ENCODE measurements at regions not wholly inside any gene's neighbourhood (a gene's known extent, or its start where the extent isn't known, plus 50 kb on each side); places are given as distances from the start of the nearest gene placed in this dataset.

- no peak for TF ChIP-seq ESRRG (CRISPR knock-in tag; IDR thresholded peaks at IDR 0.05)
- TF ChIP-seq CSRNP3 (CRISPR knock-in tag; IDR thresholded peaks at IDR 0.05), result no peak
- no peak for ATAC-seq
Measured at GRCh38 chr15:98513428-98513986, 134.8 kb upstream of the IGF1R start.

- TF ChIP-seq OSR1 (CRISPR knock-in tag; IDR thresholded peaks at IDR 0.05), result no peak
- TF ChIP-seq POU6F1 (CRISPR knock-in tag; IDR thresholded peaks at IDR 0.05; ENCODE audit: borderline replicate concordance, low read depth), result no peak
- no peak for TF ChIP-seq ARNTL (CRISPR knock-in tag; IDR thresholded peaks at IDR 0.05; ENCODE audit: borderline replicate concordance, low read depth)
- no peak for TF ChIP-seq ZFP3 (CRISPR knock-in tag; IDR thresholded peaks at IDR 0.05)
- TF ChIP-seq TCF4 (CRISPR knock-in tag; IDR thresholded peaks at IDR 0.05; ENCODE audit: borderline replicate concordance), result no peak
- no peak for TF ChIP-seq ZNF70 (CRISPR knock-in tag; IDR thresholded peaks at IDR 0.05)
- no peak for TF ChIP-seq GLIS3 (CRISPR knock-in tag; IDR thresholded peaks at IDR 0.05)
- no peak for TF ChIP-seq ESRRG (CRISPR knock-in tag; IDR thresholded peaks at IDR 0.05)
- TF ChIP-seq CSDC2 (CRISPR knock-in tag; IDR thresholded peaks at IDR 0.05), result no peak
- TF ChIP-seq, protein P1, sequence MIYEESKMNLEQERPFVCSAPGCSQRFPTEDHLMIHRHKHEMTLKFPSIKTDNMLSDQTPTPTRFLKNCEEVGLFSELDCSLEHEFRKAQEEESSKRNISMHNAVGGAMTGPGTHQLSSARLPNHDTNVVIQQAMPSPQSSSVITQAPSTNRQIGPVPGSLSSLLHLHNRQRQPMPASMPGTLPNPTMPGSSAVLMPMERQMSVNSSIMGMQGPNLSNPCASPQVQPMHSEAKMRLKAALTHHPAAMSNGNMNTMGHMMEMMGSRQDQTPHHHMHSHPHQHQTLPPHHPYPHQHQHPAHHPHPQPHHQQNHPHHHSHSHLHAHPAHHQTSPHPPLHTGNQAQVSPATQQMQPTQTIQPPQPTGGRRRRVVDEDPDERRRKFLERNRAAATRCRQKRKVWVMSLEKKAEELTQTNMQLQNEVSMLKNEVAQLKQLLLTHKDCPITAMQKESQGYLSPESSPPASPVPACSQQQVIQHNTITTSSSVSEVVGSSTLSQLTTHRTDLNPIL (CRISPR knock-in tag; IDR thresholded peaks at IDR 0.05; ENCODE audit: low read depth), result no peak
- TF ChIP-seq RARB (CRISPR knock-in tag; IDR thresholded peaks at IDR 0.05), result no peak
- TF ChIP-seq, protein P2, sequence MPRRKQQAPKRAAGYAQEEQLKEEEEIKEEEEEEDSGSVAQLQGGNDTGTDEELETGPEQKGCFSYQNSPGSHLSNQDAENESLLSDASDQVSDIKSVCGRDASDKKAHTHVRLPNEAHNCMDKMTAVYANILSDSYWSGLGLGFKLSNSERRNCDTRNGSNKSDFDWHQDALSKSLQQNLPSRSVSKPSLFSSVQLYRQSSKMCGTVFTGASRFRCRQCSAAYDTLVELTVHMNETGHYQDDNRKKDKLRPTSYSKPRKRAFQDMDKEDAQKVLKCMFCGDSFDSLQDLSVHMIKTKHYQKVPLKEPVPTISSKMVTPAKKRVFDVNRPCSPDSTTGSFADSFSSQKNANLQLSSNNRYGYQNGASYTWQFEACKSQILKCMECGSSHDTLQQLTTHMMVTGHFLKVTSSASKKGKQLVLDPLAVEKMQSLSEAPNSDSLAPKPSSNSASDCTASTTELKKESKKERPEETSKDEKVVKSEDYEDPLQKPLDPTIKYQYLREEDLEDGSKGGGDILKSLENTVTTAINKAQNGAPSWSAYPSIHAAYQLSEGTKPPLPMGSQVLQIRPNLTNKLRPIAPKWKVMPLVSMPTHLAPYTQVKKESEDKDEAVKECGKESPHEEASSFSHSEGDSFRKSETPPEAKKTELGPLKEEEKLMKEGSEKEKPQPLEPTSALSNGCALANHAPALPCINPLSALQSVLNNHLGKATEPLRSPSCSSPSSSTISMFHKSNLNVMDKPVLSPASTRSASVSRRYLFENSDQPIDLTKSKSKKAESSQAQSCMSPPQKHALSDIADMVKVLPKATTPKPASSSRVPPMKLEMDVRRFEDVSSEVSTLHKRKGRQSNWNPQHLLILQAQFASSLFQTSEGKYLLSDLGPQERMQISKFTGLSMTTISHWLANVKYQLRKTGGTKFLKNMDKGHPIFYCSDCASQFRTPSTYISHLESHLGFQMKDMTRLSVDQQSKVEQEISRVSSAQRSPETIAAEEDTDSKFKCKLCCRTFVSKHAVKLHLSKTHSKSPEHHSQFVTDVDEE (CRISPR knock-in tag; IDR thresholded peaks at IDR 0.05), result no peak
Measured at GRCh38 chr15:98514034-98514622, 134.2 kb upstream of the IGF1R start.

DNA sequence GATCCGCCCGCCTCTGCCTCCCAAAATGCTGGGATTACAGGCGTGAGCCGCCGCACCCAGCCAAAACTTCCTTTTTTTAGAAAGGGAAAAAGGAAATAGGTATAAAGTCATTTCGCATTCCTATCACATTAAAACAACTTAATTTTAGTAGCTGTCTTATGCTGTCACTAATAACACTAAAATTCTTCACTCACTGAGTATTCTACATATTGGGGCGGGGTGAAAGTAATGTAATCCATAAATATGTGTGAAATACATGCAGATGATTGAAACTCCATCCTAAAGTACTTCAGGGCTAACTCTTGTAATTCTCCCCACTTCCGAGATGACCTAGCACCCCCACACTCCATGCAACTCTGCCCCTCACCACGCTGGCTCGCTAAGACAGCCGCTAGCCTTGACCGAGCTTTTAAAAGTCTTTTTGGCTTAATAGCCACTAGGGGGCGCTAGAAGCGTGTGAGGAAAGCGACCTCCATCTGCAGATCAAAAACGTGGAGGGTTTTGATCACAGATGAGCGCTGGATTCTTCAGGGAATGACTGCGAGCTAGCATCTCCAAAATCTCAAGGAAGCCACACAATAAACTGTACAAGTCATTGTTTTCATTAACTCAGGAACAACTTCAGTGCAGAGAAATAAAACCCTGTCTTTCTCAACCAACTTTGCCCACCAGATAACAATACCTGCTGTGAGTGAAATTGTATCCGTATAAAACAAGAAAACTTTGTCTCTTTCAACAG is 129.3 kb upstream of the IGF1R start:
- peak; percentile 98 for ATAC-seq
- no peak for TF ChIP-seq PPARA (CRISPR knock-in tag; IDR thresholded peaks at IDR 0.05; ENCODE audit: borderline replicate concordance)
- no peak for TF ChIP-seq TCF4 (CRISPR knock-in tag; IDR thresholded peaks at IDR 0.05; ENCODE audit: borderline replicate concordance)
- no peak for TF ChIP-seq BACH2 (CRISPR knock-in tag; IDR thresholded peaks at IDR 0.05; ENCODE audit: borderline replicate concordance)
- no peak for TF ChIP-seq OSR1 (CRISPR knock-in tag; IDR thresholded peaks at IDR 0.05)
- no peak for TF ChIP-seq ZFP3 (CRISPR knock-in tag; IDR thresholded peaks at IDR 0.05)
- TF ChIP-seq CSDC2 (CRISPR knock-in tag; IDR thresholded peaks at IDR 0.05), result no peak
- TF ChIP-seq TOX (CRISPR knock-in tag; IDR thresholded peaks at IDR 0.05; ENCODE audit: borderline replicate concordance), result no peak
- TF ChIP-seq PATZ1 (CRISPR knock-in tag; IDR thresholded peaks at IDR 0.05; ENCODE audit: borderline replicate concordance), result no peak
- no peak for TF ChIP-seq ZFP30 (CRISPR knock-in tag; IDR thresholded peaks at IDR 0.05)
- TF ChIP-seq CSRNP3 (CRISPR knock-in tag; IDR thresholded peaks at IDR 0.05), result no peak
- no peak for TF ChIP-seq ZC3H10 (CRISPR knock-in tag; IDR thresholded peaks at IDR 0.05)
- no peak for TF ChIP-seq SNAI2 (CRISPR knock-in tag; IDR thresholded peaks at IDR 0.05)
- TF ChIP-seq GLIS3 (CRISPR knock-in tag; IDR thresholded peaks at IDR 0.05), result no peak

More at GRCh38 chr15:98514034-98514622, 134.2 kb upstream of the IGF1R start:
- ATAC-seq, result no peak
